Neutrophil (primary cell): ENCODE measurements at regions not wholly inside any gene's neighbourhood (a gene's known extent, or its start where the extent isn't known, plus 50 kb on each side); places are given as distances from the start of the nearest gene placed in this dataset.

Experiments
- H3K27ac ChIP-seq: fragments of 200-600 bp; sonication (generic); 2 replicates; pipeline ENCODE4 v1.5.1; 2016; ENCODE audit warnings: mild to moderate bottlenecking, moderate library complexity
- H3K27me3 ChIP-seq: fragments of 200-600 bp; sonication (generic); 2 replicates; pipeline ENCODE4 v1.6.0; 2016; ENCODE audit warnings: mild to moderate bottlenecking
- H3K36me3 ChIP-seq: fragments of 200-600 bp; sonication (generic); 2 replicates; pipeline ENCODE4 v1.5.1; 2017
- H3K4me1 ChIP-seq, 2 experiments: fragments of 200-600 bp in 1 of 2; sonication (generic) in 1 of 2; 1 replicate in 1 of 2; 2 replicates in 1 of 2; pipeline versions ENCODE4 v1.5.1 to v1.6.1; 2013 to 2016; ENCODE audit warnings: low read depth in 1 of 2, low read length in 1 of 2, mild to moderate bottlenecking in 1 of 2, moderate library complexity in 1 of 2; ENCODE audit not compliant: control insufficient read depth in 1 of 2, insufficient read depth in 1 of 2
- H3K4me3 ChIP-seq, 2 experiments: fragments of 200-600 bp in 1 of 2; sonication (generic) in 1 of 2; 1 replicate in 1 of 2; 2 replicates in 1 of 2; pipeline ENCODE4 v1.5.1; 2013 to 2016; ENCODE audit warnings: low read depth in 1 of 2, low read length in 1 of 2, mild to moderate bottlenecking in 1 of 2, moderate library complexity in 1 of 2
- H3K9me3 ChIP-seq: fragments of 200-600 bp; sonication (generic); 2 replicates; pipeline ENCODE4 v1.5.1; 2016
- CTCF ChIP-seq: fragments of 200-600 bp; sonication (generic); IDR thresholded peaks from 2 replicates; pipeline ENCODE4 v1.5.1; 2016; ENCODE audit warnings: antibody characterized with exemption

GRCh38 chr4:3660928-3661515, 105.2 kb upstream of the ADRA2C start:
- Histone ChIP-seq H3K9me3 (no peaks in the 10 kb centered on the region), H3K27me3 (peaks cover 57% of the 10 kb centered on the region), H3K27ac (no peak overlapping the region), H3K4me1 (no peaks in the 10 kb centered on the region), H3K36me3 (no peaks in the 10 kb centered on the region), H3K4me3 (no peak overlapping the region)
- TF ChIP-seq CTCF: no peak

GRCh38 chr4:3660086-3660927, 105.9 kb upstream of the ADRA2C start:
- H3K36me3 ChIP-seq: no peaks in the 10 kb centered on the region
- no peaks in the 10 kb centered on the region for H3K4me1 ChIP-seq
- H3K9me3 ChIP-seq: no peaks in the 10 kb centered on the region
- H3K4me3 ChIP-seq: no peak overlapping the region
- peaks cover 62% of the 10 kb centered on the region for H3K27me3 ChIP-seq
- no peak for TF ChIP-seq CTCF
- no peak overlapping the region for H3K27ac ChIP-seq

- H3K4me3 ChIP-seq: no peak overlapping the region
- H3K4me1 ChIP-seq: no peaks in the 10 kb centered on the region
- TF ChIP-seq CTCF: no peak
- no peaks in the 10 kb centered on the region for H3K36me3 ChIP-seq
- peaks cover 67% of the 10 kb centered on the region for H3K27me3 ChIP-seq
- no peak overlapping the region for H3K27ac ChIP-seq
- H3K9me3 ChIP-seq: no peaks in the 10 kb centered on the region
Measured at GRCh38 chr4:3659131-3659530, 107.1 kb upstream of the ADRA2C start.

- H3K27me3 ChIP-seq: peaks cover 67% of the 10 kb centered on the region
- no peak overlapping the region for H3K27ac ChIP-seq
- no peaks in the 10 kb centered on the region for H3K36me3 ChIP-seq
- H3K9me3 ChIP-seq: no peaks in the 10 kb centered on the region
- H3K4me3 ChIP-seq: no peak overlapping the region
- H3K4me1 ChIP-seq: no peaks in the 10 kb centered on the region
- TF ChIP-seq CTCF: no peak
Measured at GRCh38 chr4:3658530-3658913, 107.7 kb upstream of the ADRA2C start.

DNA sequence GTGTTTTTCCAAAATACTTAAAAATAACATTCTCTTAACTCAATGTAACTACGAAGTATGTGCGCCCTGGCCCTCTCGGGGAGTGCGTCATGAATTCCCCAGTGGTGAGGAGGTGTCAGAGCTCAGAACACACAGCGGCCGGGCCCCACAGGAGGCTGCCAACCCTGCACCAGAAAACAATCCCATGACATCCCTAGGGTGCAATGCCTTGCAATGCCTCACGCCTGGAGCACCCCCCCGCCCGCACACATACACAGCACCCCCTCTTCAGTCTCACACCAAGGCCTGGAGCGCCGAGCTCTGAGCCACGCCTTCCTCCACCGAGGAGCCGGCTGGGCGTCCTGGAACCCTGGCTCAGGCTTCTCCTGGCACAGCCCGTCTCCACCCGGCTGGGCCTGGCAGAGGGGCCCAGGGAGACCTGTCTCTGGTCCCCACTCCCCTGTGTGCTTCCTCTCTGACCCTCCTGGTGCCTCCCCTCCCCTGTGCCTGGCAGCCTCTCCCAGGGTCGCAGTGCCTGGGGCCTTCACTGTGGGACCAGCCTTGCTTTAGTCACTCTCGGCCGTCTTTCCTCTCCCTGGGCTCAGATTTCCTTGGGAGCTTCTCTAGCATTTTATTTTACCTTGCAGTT, 108.2 kb upstream of the ADRA2C start:
- Histone ChIP-seq H3K27ac (no peak overlapping the region), H3K36me3 (no peaks in the 10 kb centered on the region), H3K4me1 (no peaks in the 10 kb centered on the region), H3K4me3 (no peak overlapping the region), H3K9me3 (no peaks in the 10 kb centered on the region), H3K27me3 (peaks cover 67% of the 10 kb centered on the region)
- TF ChIP-seq CTCF: no peak
